ENCODE measurements at regions not wholly inside any gene's neighbourhood (a gene's known extent, or its start where the extent isn't known, plus 50 kb on each side); places are given as distances from the start of the nearest gene placed in this dataset.

- DNase-seq (ENCODE audit: low spot score): no peak
- H3K4me3 Mint-ChIP-seq (ENCODE audit: unreplicated experiment): no peak overlapping the region
- H3K27ac Mint-ChIP-seq (ENCODE audit: unreplicated experiment): no peak overlapping the region
- no peaks in the 10 kb centered on the region for H3K4me1 Mint-ChIP-seq (ENCODE audit: unreplicated experiment)
- no peaks in the 10 kb centered on the region for H3K36me3 Mint-ChIP-seq (ENCODE audit: low read depth, unreplicated experiment)
- H3K9me3 Mint-ChIP-seq (ENCODE audit: unreplicated experiment): no peaks in the 10 kb centered on the region
- no peaks in the 10 kb centered on the region for H3K27me3 Mint-ChIP-seq (ENCODE audit: unreplicated experiment)
- no peak for TF ChIP-seq CTCF (IDR thresholded peaks at IDR 0.05; ENCODE audit: unreplicated experiment)
These were observed 534.3 kb downstream of the PLPP3 start for GRCh38 chr1:56045062-56045461.

- no peak for DNase-seq (ENCODE audit: low spot score)
- Mint-ChIP-seq H3K4me1 (ENCODE audit: unreplicated experiment) (peaks cover 9% of the 10 kb centered on the region), H3K4me3 (ENCODE audit: unreplicated experiment) (no peak overlapping the region), H3K9me3 (ENCODE audit: unreplicated experiment) (no peaks in the 10 kb centered on the region), H3K27me3 (ENCODE audit: unreplicated experiment) (peaks cover 1% of the 10 kb centered on the region), H3K27ac (ENCODE audit: unreplicated experiment) (no peak overlapping the region), H3K36me3 (ENCODE audit: low read depth, unreplicated experiment) (no peaks in the 10 kb centered on the region)
- TF ChIP-seq CTCF (IDR thresholded peaks at IDR 0.05; ENCODE audit: unreplicated experiment): no peak
These were observed 542.9 kb downstream of the PLPP3 start for GRCh38 chr1:56036479-56036878.

DNA sequence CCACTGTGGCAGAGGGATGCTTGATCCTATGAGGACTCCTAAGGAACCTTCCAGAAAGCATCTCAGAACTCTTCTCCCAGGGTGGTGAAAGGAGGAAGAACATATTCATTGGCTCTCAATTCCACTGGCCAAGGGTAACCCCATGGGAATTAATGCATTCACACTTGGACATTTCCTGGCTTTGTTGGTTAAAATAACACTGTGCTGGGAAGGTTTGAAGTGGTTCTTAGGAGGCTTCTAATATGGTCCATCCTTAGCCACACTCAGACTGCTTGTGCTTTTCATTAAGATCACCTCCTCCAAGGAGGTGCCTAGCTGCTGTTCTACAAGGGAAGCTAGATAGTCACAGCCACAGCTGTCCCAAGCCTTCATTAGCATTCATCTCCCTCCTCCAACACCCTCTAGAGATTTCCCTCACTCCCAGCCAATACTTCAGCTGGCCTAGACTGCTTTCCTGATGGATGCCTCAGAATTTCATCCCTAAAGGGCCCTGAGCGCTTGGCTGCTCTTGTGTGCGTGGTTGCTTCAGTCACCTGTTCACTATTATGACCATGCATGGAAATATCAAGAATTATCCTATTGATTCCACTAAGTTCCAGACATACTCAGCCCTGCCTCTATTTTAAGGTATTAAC lies 544.4 kb downstream of the PLPP3 start:
- H3K27me3 Mint-ChIP-seq (ENCODE audit: unreplicated experiment): peaks cover 1% of the 10 kb centered on the region
- no peak for TF ChIP-seq CTCF (IDR thresholded peaks at IDR 0.05; ENCODE audit: unreplicated experiment)
- DNase-seq (ENCODE audit: low spot score): no peak
- H3K4me3 Mint-ChIP-seq (ENCODE audit: unreplicated experiment): no peak overlapping the region
- H3K27ac Mint-ChIP-seq (ENCODE audit: unreplicated experiment): no peak overlapping the region
- no peaks in the 10 kb centered on the region for H3K36me3 Mint-ChIP-seq (ENCODE audit: low read depth, unreplicated experiment)
- H3K4me1 Mint-ChIP-seq (ENCODE audit: unreplicated experiment): peaks cover 9% of the 10 kb centered on the region
- H3K9me3 Mint-ChIP-seq (ENCODE audit: unreplicated experiment): no peaks in the 10 kb centered on the region

DNA sequence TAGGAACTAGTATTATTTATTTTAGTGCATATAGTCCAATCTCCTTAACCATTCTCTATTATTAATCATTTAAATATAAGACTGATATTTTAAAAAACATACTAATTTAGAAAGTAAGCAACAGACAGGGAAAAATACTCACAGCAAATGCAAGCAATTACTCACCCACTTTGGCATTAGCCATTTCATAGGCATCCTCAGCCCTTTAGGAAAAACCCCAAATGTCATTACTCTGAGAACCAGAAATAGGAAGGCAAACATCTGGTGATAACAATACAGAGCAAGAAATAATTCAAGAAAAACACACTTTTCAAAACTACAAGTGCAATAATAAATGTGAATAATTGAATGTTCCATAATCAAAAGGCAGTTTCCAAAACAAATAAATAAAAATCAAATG lies 545.1 kb downstream of the PLPP3 start:
- Mint-ChIP-seq H3K27me3 (ENCODE audit: unreplicated experiment) (peaks cover 4% of the 10 kb centered on the region), H3K36me3 (ENCODE audit: low read depth, unreplicated experiment) (no peaks in the 10 kb centered on the region), H3K4me1 (ENCODE audit: unreplicated experiment) (peaks cover 9% of the 10 kb centered on the region), H3K27ac (ENCODE audit: unreplicated experiment) (no peak overlapping the region), H3K9me3 (ENCODE audit: unreplicated experiment) (no peaks in the 10 kb centered on the region), H3K4me3 (ENCODE audit: unreplicated experiment) (no peak overlapping the region)
- DNase-seq (ENCODE audit: low spot score): no peak
- TF ChIP-seq CTCF (IDR thresholded peaks at IDR 0.05; ENCODE audit: unreplicated experiment): no peak

DNA sequence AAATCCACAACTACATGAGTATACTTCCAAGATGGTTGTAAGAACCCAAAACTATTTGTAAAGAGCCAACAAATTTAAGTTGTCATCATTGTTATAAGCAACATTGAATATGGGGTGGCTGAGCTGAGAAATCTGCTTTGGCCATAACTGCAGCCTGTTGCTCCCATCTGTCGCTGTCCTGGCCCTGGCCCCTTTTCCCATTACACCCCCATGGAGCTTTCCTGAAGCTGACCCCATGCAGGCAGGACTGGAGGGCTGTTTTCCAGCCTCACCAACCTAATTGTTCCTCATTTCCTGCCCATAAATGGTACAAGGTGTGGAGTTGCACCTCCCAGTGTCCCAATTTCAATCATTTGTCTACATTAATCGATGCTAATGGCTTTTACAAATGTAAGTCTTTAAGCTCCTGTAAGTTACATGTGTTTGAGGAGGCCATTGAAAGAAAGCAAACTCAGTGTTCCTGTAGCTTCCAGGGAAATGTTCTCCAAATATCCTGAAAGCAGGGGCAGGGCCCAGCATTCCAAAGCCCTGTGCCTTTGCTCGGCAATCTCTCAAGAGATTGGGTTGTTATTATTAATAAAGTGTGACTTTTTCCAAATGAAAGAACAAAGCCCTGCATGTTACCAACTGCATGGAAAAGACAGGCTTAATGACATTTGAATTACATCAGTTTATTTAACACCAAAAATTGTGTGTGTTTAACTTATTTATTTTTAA lies 545.9 kb downstream of the PLPP3 start:
- no peak for DNase-seq (ENCODE audit: low spot score)
- H3K4me1 Mint-ChIP-seq (ENCODE audit: unreplicated experiment): peaks cover 9% of the 10 kb centered on the region
- TF ChIP-seq CTCF (IDR thresholded peaks at IDR 0.05; ENCODE audit: unreplicated experiment): no peak
- H3K27me3 Mint-ChIP-seq (ENCODE audit: unreplicated experiment): peaks cover 4% of the 10 kb centered on the region
- no peaks in the 10 kb centered on the region for H3K36me3 Mint-ChIP-seq (ENCODE audit: low read depth, unreplicated experiment)
- no peaks in the 10 kb centered on the region for H3K9me3 Mint-ChIP-seq (ENCODE audit: unreplicated experiment)
- H3K27ac Mint-ChIP-seq (ENCODE audit: unreplicated experiment): no peak overlapping the region
- no peak overlapping the region for H3K4me3 Mint-ChIP-seq (ENCODE audit: unreplicated experiment)

All from endothelial cell (in vitro differentiated cells).